PC-9 (cell line): ENCODE measurements at regions not wholly inside any gene's neighbourhood (a gene's known extent, or its start where the extent isn't known, plus 50 kb on each side); places are given as distances from the start of the nearest gene placed in this dataset.

Source experiments
- CTCF ChIP-seq: fragments of 200-600 bp; sonication (generic); conservative IDR thresholded peaks from 2 replicates; pipeline ENCODE4 v1.6.1; 2017; ENCODE audit warnings: mixed run types, antibody characterized with exemption, mild to moderate bottlenecking, moderate library complexity
- EZH2 ChIP-seq: fragments of 200-600 bp; sonication (generic); IDR thresholded peaks from 2 replicates; pipeline ENCODE4 v1.8.0; 2017; ENCODE audit warnings: antibody characterized with exemption, low read depth

DNA sequence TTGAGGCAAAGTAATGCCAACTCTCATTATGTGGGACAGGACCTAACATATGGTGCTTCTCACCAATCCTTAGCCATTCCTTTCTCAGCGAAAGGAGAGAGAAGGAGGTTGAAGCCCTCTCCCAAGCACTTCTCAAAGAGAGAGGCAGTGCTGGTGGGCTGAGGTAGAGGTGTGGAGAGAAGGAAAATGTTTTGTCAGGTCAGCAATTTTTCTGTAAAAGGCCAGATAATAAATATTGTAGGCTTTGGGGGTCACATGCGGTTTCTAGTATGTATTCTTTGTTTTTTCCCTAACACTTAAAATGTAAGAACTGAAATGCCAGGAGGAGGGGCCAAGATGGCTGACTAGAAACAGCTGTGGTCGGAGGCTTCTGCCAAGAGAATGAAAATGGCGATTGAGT, 225.0 kb upstream of the NPY start:
- TF ChIP-seq CTCF: no peak
- TF ChIP-seq EZH2: no peak
